AG04449 (cell line): ENCODE measurements at regions not wholly inside any gene's neighbourhood (a gene's known extent, or its start where the extent isn't known, plus 50 kb on each side); places are given as distances from the start of the nearest gene placed in this dataset.

ENCODE experiments used
- CTCF ChIA-PET: fragments of 350-600 bp; formaldehyde crosslinking; extraction: SDS; loops from one replicate; lab custom pipeline; 2021; ENCODE audit warnings: antibody characterized with exemption; lab: Yijun Ruan, JAX
- POLR2A ChIA-PET: fragments of 400-600, 350-600 bp; formaldehyde crosslinking; extraction: SDS; loops from one replicate; lab custom pipeline; 2020; ENCODE audit warnings: antibody characterized with exemption, inconsistent platforms; lab: Yijun Ruan, JAX
- DNase-seq: peaks from one replicate; pipeline ENCODE4 v3.0.0-alpha.2; 2010; ENCODE audit warnings: low read depth, low spot score
- H3K4me3 ChIP-seq: 2 replicates; pipeline ENCODE4 v1.5.1; 2011; ENCODE audit warnings: low read depth, mild to moderate bottlenecking, control low read depth, low read length
- CTCF ChIP-seq: IDR thresholded peaks from one replicate; pipeline ENCODE4 v1.5.1; 2011; ENCODE audit warnings: mild to moderate bottlenecking, moderate library complexity, low read length, control low read depth, inconsistent platforms; ENCODE audit not compliant: insufficient read depth; ENCODE audit errors: missing control alignments

- no peak overlapping the region for H3K4me3 ChIP-seq
- TF ChIP-seq CTCF = no peak
- DNase-seq = no peak
- POLR2A ChIA-PET = no interaction called here
- CTCF ChIA-PET = no interaction called here
Observed at GRCh38 chr1:87539147-87539546, 210.5 kb downstream of the LMO4 start.

- no peak overlapping the region for H3K4me3 ChIP-seq
- CTCF ChIA-PET = no interaction called here
- DNase-seq = no peak
- POLR2A ChIA-PET = no interaction called here
- no peak for TF ChIP-seq CTCF
Observed at GRCh38 chr1:87542697-87543096, 214.0 kb downstream of the LMO4 start.

GRCh38 chr1:87549738-87550137 is 221.1 kb downstream of the LMO4 start:
- ChIA-PET CTCF (no interaction called here), POLR2A (no interaction called here)
- TF ChIP-seq CTCF = no peak
- no peak for DNase-seq
- no peak overlapping the region for H3K4me3 ChIP-seq

GRCh38 chr1:87553511-87553910 is 224.8 kb downstream of the LMO4 start:
- TF ChIP-seq CTCF = no peak
- CTCF ChIA-PET = no interaction called here
- H3K4me3 ChIP-seq = no peak overlapping the region
- POLR2A ChIA-PET = no interaction called here
- no peak for DNase-seq

GRCh38 chr1:87555366-87555765 is 226.7 kb downstream of the LMO4 start:
- TF ChIP-seq CTCF = no peak
- CTCF ChIA-PET = no interaction called here
- H3K4me3 ChIP-seq = no peak overlapping the region
- no peak for DNase-seq
- POLR2A ChIA-PET = no interaction called here

GRCh38 chr1:87556326-87556725 is 227.6 kb downstream of the LMO4 start:
- no peak overlapping the region for H3K4me3 ChIP-seq
- TF ChIP-seq CTCF = no peak
- ChIA-PET POLR2A (no interaction called here), CTCF (no interaction called here)
- no peak for DNase-seq
